Activated T-cell treated with anti-CD3 and anti-CD28 coated beads, Interleukin-2, amount 50 U/mL, for 1 hour (primary cell): ENCODE measurements at regions not wholly inside any gene's neighbourhood (a gene's known extent, or its start where the extent isn't known, plus 50 kb on each side); places are given as distances from the start of the nearest gene placed in this dataset.

Experiments
- DNase-seq: peaks from one replicate; pipeline ENCODE4 v3.0.0-alpha.2; 2020

DNA sequence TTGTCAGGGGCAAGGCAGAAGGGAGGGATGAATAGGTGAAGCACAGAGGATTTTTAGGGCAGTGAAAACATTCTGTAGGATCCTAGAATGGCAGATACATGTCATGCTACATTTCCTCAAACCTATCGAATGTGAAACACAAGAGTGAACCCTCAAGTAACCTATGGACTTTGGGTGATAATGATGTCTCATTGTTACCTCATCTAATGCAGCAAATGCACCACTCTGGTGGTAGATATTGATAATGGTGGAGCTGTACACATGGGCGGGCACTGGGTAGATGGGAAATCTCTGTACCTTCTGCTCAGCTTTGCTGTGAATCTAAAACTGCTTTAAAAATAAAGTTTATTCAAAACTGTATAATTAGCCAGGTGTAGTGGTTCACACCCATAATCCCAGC lies 95.2 kb upstream of the NCK2 start:
- no peak for DNase-seq

GRCh38 chr2:105647731-105648130 lies 97.0 kb upstream of the NCK2 start:
- no peak for DNase-seq

GRCh38 chr2:105646774-105647076 lies 98.0 kb upstream of the NCK2 start:
- DNase-seq = no peak

GRCh38 chr2:105645938-105646773 lies 98.6 kb upstream of the NCK2 start:
- no peak for DNase-seq

DNA sequence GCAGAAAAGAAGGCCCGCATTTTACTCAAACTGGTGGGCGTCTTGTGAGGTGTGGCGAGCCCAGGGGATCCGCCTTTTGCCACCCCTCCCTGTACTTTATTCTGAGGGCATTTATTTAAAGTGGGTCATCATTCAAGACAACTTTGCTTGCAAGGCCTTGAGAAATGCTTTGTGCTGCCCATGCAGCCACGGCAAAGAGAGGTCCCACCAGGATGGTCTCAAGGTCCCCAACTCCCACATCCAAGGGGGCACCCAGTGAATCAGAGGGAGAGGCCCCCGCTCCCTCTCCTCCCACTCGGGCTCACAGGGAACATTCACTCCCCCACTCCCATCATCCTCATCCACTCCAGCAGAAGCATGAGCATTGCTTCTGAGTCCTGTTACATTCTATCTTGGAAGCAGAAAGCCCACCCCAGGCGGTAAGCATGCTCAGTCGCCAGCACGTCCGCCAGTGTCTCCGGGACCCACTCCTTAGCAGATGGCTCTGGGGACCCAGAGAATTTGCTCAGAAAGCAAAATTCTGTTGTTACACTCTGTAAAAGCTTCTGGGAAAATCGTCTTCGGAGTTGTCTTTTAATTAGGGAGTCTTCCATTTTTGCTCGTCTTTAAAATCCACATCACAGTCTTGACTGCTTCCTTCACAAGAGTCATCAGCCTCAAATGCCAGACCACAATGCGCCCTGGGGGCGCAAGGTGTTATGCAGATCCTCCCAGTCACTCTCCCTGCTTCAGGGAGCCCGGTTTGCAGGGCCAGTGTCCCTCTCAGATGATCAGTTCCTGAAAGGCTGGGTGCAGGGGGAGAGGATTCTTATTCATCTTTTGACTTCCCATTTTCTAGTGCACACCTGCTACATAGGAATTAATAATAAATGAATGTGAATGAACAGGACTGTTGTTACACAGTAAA lies 99.4 kb upstream of the NCK2 start:
- DNase-seq = no peak

DNA sequence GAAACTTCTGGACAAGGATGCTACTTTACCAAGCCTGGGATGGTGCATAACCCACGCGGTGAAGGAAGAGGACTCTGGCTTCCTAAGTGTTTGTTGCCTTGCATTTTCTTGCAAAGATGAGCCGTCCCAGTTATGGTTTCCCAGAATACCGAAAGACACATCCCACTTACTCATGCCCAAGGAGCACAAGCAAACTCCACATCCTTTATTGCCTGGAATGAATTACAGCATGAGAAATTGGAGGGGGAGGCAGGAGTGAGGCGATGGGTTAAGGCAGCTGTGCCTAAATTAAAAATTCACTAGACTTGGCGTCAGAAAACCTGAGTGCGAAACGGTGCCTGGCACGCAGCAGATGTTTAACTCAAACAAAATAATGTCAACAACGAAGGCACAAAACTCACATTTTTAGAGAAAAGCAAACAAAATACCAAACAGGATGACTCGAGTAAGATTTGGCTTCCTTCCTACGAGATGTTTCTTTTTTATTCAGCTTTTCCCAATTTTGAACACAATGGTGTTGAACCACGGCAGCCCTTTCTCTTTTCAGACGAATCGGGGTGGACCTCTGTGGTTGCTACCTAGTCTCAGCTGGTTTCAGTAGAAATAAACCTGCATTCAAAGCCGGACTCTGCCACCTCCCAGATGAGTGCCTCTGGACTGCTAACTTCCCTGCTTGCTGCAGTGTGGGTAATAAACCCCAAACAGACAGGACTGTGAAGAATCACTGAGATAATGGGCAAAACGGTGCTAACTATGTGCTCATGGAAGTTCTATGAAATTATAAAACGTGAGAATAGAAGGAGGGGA lies 100.3 kb upstream of the NCK2 start:
- no peak for DNase-seq

DNA sequence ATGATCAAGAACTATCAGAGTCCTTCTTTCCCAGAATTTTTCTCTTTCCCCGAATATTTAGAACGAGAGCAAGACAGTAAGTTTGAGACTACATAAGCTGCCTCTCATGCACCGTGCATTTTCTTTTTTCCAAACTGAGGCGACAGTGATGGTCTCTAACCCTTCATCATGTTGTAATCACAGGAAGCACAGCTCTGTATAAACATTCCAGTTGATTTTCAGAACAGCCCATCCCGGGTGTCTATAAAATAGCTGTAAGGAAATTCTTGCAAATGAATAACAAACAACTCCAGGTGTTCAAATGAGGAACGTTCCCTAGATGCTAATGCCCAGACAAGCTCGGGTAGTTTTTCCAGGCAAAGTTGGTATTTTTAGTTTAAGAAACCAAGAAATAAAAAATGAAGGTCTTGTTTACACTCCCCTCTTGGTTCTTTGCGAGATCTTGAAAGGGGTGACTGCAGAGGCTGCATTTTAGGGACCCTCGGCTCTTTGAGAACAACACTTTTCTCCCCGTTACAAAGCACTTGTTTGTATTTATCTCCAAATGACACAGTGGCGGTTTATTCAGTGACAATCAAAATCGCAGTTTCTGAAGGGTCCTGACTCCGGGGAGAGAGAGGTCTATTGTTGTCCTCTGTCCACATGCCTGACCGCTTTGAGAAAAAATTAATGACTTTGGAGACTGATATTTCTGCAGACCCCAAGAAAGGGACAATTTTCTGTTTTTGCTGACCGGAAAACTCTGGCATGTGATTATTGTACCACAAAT lies 101.1 kb upstream of the NCK2 start:
- DNase-seq = no peak

GRCh38 chr2:105641389-105641811 lies 103.3 kb upstream of the NCK2 start:
- DNase-seq = no peak

GRCh38 chr2:105640246-105640645 lies 104.5 kb upstream of the NCK2 start:
- DNase-seq = no peak

DNA sequence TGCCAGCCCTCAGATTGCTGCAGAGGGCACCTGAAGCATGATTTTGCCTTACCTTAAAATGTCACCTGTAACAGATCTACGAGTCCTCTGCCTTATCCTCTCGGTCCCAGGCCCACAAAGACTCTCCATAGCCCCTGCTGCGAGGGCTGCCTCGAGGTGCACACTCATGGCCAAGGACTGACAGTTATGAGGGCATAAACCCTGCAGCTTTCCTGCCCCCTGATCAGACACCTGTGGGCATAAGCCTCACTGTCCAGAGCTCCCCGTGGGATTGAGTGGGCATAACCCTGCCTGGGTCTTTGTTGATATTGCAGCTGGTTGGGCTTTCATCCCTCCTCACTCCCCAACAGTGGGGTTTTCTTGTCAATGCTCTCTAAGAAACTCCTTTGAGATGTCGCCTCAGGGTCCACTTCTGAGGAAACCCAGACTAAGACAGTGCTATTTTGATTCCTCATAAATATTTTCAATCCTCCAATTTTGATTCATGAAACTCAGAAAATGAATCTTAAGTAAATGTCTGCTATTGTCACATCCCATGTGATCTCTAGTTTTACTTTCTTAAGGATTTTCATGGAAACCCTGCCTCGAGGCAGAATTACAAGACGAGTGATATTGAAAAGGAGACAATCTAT lies 108.5 kb upstream of the NCK2 start:
- DNase-seq = no peak

- DNase-seq = no peak
Measured at GRCh38 chr2:105635564-105635963, 109.1 kb upstream of the NCK2 start.

- no peak for DNase-seq
Measured at GRCh38 chr2:105634198-105634597, 110.5 kb upstream of the NCK2 start.

DNA sequence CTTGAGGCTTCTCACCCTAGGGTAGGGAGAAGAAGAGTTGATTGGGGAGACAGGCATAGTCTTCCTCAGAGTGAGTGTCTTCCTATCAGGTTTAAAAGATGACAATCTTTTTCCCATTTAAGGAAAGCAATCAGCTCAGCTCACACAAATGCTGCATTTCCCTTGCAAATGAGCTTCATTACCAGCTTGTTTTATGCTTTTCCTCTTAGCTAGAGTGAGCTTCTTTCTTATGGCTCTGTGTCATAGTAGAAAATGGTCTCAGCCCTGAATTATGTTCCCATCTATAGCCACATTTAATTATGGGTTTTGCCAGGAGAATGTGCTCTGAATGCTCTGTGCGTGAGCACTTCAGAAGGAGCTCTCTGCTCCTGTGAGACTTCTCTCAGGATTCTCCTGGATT lies 112.8 kb upstream of the NCK2 start:
- DNase-seq = no peak

DNA sequence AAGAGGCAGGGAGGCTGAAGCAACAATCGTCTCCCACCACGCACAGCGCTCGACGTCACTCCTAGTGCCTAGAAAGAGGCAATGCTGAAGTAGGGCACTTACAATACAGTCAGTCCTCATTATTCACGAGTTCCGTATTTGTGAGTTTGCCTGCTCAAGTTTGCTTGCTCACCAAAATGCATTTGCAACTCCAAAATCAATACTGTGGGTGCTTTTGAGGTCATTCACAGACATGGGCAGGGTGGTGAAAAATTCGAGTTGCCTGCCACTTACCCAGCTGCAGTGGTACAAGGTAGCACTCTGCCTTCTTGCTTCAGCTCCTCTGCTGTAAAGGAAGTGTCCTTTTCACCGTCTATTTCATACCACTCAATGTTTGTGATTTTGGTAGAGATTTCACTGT lies 113.7 kb upstream of the NCK2 start:
- no peak for DNase-seq

DNA sequence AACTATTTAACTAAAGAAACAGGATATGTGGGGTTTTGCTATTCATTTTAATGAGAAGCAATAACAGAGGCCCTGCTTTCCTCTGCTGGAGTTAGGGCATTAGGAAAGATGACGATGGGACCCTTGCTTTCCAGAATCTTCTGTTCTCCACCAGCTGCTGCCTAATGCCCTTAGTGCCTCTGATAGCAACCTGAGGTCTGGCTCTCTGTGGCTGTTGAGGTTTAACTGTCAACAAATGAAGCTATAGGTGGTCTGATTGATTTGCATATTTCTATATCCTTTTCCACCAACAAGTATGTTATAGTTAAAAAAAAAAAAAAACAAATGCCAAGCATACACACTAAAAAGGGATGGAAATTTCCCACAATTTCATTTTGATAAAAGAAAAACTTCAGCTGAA lies 115.1 kb upstream of the NCK2 start:
- no peak for DNase-seq

DNA sequence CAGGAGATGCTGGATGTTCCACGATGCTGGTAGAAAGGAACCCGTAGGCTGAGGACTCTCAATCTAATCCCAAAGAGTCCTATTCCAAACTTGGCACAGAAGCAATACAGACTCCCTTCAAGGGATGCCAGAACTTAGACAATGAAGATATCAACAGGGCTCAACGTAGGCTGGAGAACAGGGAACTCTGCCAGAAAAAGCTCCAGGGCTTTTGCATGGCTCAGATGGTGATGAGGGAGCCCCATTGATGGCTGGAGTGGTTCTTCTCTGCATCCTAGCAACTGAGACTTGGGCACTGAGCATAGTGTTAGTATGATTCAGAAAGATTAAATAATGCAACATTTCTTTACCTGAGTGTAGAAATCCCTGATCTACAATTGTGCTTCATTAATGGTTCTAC lies 117.2 kb upstream of the NCK2 start:
- no peak for DNase-seq

- DNase-seq = no peak
Measured at GRCh38 chr2:105626966-105627340, 117.8 kb upstream of the NCK2 start.

GRCh38 chr2:105626212-105626965 lies 118.3 kb upstream of the NCK2 start:
- DNase-seq = no peak

DNA sequence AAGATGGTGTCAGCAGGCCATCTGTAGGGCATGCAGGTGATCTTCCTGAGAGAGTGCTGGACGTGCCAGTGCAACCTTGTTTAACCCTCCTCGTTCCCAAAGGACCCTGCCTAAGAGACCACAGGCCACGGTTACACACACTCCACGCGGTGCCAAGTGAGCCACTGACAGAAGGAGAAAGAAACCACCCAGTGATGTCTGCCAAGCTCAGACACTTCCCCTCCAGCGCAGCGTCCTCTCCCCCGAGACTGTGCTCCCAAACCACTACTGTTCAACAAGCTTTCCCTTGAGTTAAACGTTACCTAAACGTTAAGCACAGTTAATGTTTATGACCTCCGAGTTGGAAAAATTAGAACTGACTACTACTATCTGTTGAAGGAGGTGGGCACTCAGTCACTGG lies 119.1 kb upstream of the NCK2 start:
- no peak for DNase-seq

DNA sequence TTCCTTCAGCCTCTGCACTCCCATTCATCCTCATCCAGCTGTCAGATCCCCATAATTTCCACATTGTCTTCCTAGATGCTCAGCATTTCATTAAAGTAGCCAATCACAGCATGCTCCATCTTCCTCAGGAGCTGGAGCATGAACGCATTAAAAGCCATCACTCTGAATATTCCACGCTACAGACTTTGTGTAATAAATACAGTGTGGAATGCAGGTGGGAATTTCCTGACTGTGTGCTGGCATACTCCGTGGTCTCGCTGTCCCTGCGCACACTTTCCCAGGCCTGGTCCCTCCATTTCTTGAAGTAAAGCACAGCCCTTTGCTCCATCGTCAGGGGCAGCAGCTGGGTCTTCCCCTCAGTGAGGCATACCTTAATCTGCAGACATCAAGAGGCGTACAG lies 123.7 kb upstream of the NCK2 start:
- no peak for DNase-seq

DNA sequence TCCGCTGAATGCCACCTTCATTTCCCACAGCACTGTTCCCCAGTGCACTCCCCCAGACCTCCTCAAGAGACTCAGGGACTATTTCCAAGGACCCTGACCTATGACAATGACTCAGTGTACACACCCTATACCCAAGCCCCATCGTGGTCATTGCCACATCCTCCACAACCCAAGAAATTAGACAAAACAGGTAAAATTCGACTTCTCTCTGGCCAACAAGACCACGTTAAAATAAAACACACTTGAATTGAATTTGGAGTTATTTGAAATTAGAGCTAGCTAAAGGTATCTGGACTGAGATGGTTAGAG lies 126.4 kb upstream of the NCK2 start:
- no peak for DNase-seq
